Keratinocyte (primary cell): ENCODE measurements at regions not wholly inside any gene's neighbourhood (a gene's known extent, or its start where the extent isn't known, plus 50 kb on each side); places are given as distances from the start of the nearest gene placed in this dataset.

ENCODE experiments used
- DNase-seq: peaks from one replicate; pipeline ENCODE4 v3.0.0-alpha.2; 2011; ENCODE audit warnings: low read depth, missing footprints, low spot score
- FAIRE-seq: peaks from 2 replicates; lab custom pipeline; 2011; peaks lifted over from hg19 to GRCh38; lab: Jason Lieb, UNC
- H2AFZ ChIP-seq: 2 replicates; pipeline ENCODE4 v1.6.0; 2012; ENCODE audit warnings: low read length, control low read depth, inconsistent platforms; ENCODE audit not compliant: control insufficient read depth
- H3K27ac ChIP-seq: 2 replicates; pipeline ENCODE4 v1.5.1; 2011; ENCODE audit warnings: low read length; ENCODE audit not compliant: control insufficient read depth, insufficient read depth
- H3K27me3 ChIP-seq: 3 replicates; pipeline ENCODE4 v1.6.0; 2011; ENCODE audit warnings: low read length; ENCODE audit not compliant: control insufficient read depth, insufficient read depth; ENCODE audit errors: extremely low read depth
- H3K36me3 ChIP-seq, 2 experiments: 2 replicates in 1 of 2; 3 replicates in 1 of 2; pipeline ENCODE4 v1.5.1; 2011; ENCODE audit warnings: low read length in 2 of 2, mild to moderate bottlenecking in 1 of 2; ENCODE audit not compliant: control insufficient read depth in 2 of 2, insufficient read depth in 2 of 2; ENCODE audit errors: extremely low read depth in 1 of 2
- H3K4me1 ChIP-seq: 3 replicates; pipeline ENCODE4 v1.5.1; 2011; ENCODE audit warnings: low read length; ENCODE audit not compliant: control insufficient read depth, insufficient read depth; ENCODE audit errors: extremely low read depth
- H3K4me2 ChIP-seq: 3 replicates; pipeline ENCODE4 v1.6.0; 2011; ENCODE audit warnings: low read depth, low read length; ENCODE audit not compliant: control insufficient read depth, insufficient read depth; ENCODE audit errors: extremely low read depth
- H3K4me3 ChIP-seq, 3 experiments: fragments of 200-600 bp in 1 of 3; sonication (generic) in 1 of 3; 2 replicates in 2 of 3; 3 replicates in 1 of 3; pipeline ENCODE4 v1.5.1; 2011 to 2016; ENCODE audit warnings: low read length in 3 of 3, mild to moderate bottlenecking in 3 of 3, control low read depth in 2 of 3, inconsistent platforms in 1 of 3, low read depth in 1 of 3, mixed read lengths in 1 of 3, mixed run types in 1 of 3, moderate library complexity in 1 of 3; ENCODE audit not compliant: control insufficient read depth in 2 of 3, insufficient read depth in 2 of 3; ENCODE audit errors: extremely low read depth in 1 of 3
- H3K79me2 ChIP-seq: 2 replicates; pipeline ENCODE4 v1.6.0; 2012; ENCODE audit warnings: low read length; ENCODE audit not compliant: control insufficient read depth, insufficient read depth
- H3K9ac ChIP-seq: 3 replicates; pipeline ENCODE4 v1.6.0; 2011; ENCODE audit warnings: low read length; ENCODE audit not compliant: control insufficient read depth, insufficient read depth; ENCODE audit errors: extremely low read depth
- H3K9me1 ChIP-seq: 3 replicates; pipeline ENCODE4 v1.6.0; 2011; ENCODE audit warnings: low read length; ENCODE audit not compliant: control insufficient read depth, insufficient read depth; ENCODE audit errors: extremely low read depth
- H3K9me3 ChIP-seq: 2 replicates; pipeline ENCODE4 v1.5.1; 2012; ENCODE audit warnings: low read depth, low read length; ENCODE audit not compliant: control insufficient read depth
- H4K20me1 ChIP-seq: 3 replicates; pipeline ENCODE4 v1.6.0; 2011; ENCODE audit warnings: low read length; ENCODE audit not compliant: control insufficient read depth, insufficient read depth; ENCODE audit errors: extremely low read depth
- EZH2 ChIP-seq: IDR thresholded peaks from one replicate; pipeline ENCODE4 v1.6.1; 2012; ENCODE audit warnings: inconsistent platforms, mild to moderate bottlenecking, low read length, moderate library complexity
- dilution Hi-C: fragments of 300-500 bp; cut with MboI; formaldehyde crosslinking; loops from one replicate; pipeline ENCODE4 v1.7.0; 2020; ENCODE audit warnings: low sequenced_read_pairs; ENCODE audit not compliant: extremely low pct_ligation_motif_present
- TF ChIP-seq, protein P1 (sequence below), 3 experiments: IDR thresholded peaks in 1 of 3; conservative IDR thresholded peaks in 1 of 3; optimal IDR thresholded peaks in 1 of 3; 2 replicates in 2 of 3; 3 replicates in 1 of 3; pipeline versions ENCODE3 to v1.5.1; 2011; ENCODE audit warnings: low read length in 3 of 3, mild to moderate bottlenecking in 3 of 3, moderate library complexity in 2 of 3, control low read depth in 1 of 3, inconsistent platforms in 1 of 3; ENCODE audit not compliant: insufficient read depth in 2 of 3; ENCODE audit errors: extremely low read depth in 1 of 3

GRCh38 chr4:26059391-26060154 lies 145.6 kb downstream of the SMIM20 start:
- Histone ChIP-seq H3K27me3 (peaks cover 19% of the 10 kb centered on the region), H3K4me2 (no peak overlapping the region), H3K9ac (no peak overlapping the region), H3K27ac (no peak overlapping the region), H3K4me3 (no peak overlapping the region), H3K4me1 (peaks cover 8% of the 10 kb centered on the region), H3K9me3 (no peaks in the 10 kb centered on the region), H3K79me2 (no peaks in the 10 kb centered on the region), H2AFZ (no peak overlapping the region), H3K36me3 (no peaks in the 10 kb centered on the region), H3K9me1 (no peaks in the 10 kb centered on the region), H4K20me1 (peaks cover 3% of the 10 kb centered on the region)
- DNase-seq (no peak), FAIRE-seq (no peak)
- dilution Hi-C loops = no loop called here
- TF ChIP-seq EZH2 = no peak
- TF ChIP-seq, protein P1, sequence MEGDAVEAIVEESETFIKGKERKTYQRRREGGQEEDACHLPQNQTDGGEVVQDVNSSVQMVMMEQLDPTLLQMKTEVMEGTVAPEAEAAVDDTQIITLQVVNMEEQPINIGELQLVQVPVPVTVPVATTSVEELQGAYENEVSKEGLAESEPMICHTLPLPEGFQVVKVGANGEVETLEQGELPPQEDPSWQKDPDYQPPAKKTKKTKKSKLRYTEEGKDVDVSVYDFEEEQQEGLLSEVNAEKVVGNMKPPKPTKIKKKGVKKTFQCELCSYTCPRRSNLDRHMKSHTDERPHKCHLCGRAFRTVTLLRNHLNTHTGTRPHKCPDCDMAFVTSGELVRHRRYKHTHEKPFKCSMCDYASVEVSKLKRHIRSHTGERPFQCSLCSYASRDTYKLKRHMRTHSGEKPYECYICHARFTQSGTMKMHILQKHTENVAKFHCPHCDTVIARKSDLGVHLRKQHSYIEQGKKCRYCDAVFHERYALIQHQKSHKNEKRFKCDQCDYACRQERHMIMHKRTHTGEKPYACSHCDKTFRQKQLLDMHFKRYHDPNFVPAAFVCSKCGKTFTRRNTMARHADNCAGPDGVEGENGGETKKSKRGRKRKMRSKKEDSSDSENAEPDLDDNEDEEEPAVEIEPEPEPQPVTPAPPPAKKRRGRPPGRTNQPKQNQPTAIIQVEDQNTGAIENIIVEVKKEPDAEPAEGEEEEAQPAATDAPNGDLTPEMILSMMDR (optimal IDR thresholded peaks at IDR 0.05 in 1 of 3, IDR thresholded peaks at IDR 0.05 in 1 of 3, conservative IDR thresholded peaks at IDR 0.05 in 1 of 3; ENCODE audit: extremely low read depth in 1 of 3, insufficient read depth in 2 of 3, low read length in 3 of 3) = no peak

DNA sequence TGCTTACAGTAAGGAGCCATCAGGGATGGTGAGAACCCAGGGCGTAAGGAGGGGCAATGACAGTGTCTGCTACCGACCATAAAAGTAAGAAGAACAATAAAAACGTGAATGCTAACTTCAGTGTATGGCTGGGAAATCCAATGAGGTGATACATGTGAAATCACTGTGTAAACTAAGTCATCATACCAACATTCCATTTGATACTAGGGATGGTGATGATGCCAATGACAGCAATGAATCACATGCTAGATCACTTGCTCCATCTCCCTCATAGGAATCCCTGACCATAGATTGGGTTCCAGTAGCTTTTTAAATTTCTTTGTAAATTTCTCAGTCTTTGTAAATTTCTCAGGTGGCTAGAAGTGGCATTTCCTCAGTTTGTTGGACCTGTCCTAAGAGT lies 146.3 kb downstream of the SMIM20 start:
- no peaks in the 10 kb centered on the region for H3K9me3 ChIP-seq

More for the DNA sequence above, 146.3 kb downstream of the SMIM20 start:
- peaks cover 3% of the 10 kb centered on the region for H4K20me1 ChIP-seq
- H3K9me1 ChIP-seq = no peaks in the 10 kb centered on the region
- H3K9ac ChIP-seq = no peak overlapping the region
- H3K4me2 ChIP-seq = no peak overlapping the region
- H3K27ac ChIP-seq = no peak overlapping the region
- peaks cover 8% of the 10 kb centered on the region for H3K4me1 ChIP-seq
- no peak for DNase-seq
- H3K27me3 ChIP-seq = peaks cover 14% of the 10 kb centered on the region
- no peak for TF ChIP-seq EZH2
- H3K36me3 ChIP-seq = no peaks in the 10 kb centered on the region
- H3K4me3 ChIP-seq = no peak overlapping the region
- FAIRE-seq = no peak
- dilution Hi-C loops = no loop called here
- H3K79me2 ChIP-seq = no peaks in the 10 kb centered on the region
- H2AFZ ChIP-seq = no peak overlapping the region
